ENCODE measurements at regions not wholly inside any gene's neighbourhood (a gene's known extent, or its start where the extent isn't known, plus 50 kb on each side); places are given as distances from the start of the nearest gene placed in this dataset.

DNA sequence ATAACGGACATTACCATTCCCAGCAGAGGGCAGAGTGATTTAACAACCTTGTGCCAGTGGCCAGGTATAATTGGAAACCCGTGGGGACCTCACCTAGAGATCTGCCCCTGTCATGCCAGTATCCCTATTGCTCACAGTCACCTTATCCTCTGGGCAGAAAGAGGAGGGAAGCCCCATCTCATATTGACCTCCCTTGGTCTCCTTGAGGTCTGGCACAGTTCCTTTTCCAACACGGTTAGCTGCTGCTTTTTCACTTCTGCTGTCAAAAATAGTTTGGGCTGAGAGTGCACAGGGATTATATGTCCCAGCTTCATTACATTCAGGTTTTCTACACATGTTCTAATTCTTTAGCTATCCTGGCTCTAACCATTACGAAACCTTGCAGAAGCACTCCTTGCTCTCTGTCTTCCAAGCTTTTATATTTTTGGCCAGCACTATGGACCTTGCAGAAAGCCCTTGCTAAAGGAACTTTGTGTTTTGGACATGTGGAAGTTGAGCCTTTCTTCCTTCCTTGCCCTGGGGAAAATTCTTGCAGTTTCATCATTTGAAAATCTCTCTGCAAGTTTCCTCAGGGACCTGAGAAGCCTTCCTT lies 111.7 kb upstream of the MIS18BP1 start:
- no peak for DNase-seq (ENCODE audit: low spot score)
- Mint-ChIP-seq H3K27ac (ENCODE audit: unreplicated experiment) (no peak overlapping the region), H3K4me1 (ENCODE audit: unreplicated experiment) (no peaks in the 10 kb centered on the region), H3K36me3 (ENCODE audit: low read depth, unreplicated experiment) (no peaks in the 10 kb centered on the region), H3K4me3 (ENCODE audit: unreplicated experiment) (no peak overlapping the region), H3K9me3 (ENCODE audit: unreplicated experiment) (no peaks in the 10 kb centered on the region), H3K27me3 (ENCODE audit: unreplicated experiment) (no peaks in the 10 kb centered on the region)
- TF ChIP-seq, protein P1, sequence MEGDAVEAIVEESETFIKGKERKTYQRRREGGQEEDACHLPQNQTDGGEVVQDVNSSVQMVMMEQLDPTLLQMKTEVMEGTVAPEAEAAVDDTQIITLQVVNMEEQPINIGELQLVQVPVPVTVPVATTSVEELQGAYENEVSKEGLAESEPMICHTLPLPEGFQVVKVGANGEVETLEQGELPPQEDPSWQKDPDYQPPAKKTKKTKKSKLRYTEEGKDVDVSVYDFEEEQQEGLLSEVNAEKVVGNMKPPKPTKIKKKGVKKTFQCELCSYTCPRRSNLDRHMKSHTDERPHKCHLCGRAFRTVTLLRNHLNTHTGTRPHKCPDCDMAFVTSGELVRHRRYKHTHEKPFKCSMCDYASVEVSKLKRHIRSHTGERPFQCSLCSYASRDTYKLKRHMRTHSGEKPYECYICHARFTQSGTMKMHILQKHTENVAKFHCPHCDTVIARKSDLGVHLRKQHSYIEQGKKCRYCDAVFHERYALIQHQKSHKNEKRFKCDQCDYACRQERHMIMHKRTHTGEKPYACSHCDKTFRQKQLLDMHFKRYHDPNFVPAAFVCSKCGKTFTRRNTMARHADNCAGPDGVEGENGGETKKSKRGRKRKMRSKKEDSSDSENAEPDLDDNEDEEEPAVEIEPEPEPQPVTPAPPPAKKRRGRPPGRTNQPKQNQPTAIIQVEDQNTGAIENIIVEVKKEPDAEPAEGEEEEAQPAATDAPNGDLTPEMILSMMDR (IDR thresholded peaks at IDR 0.05; ENCODE audit: unreplicated experiment), result no peak

DNA sequence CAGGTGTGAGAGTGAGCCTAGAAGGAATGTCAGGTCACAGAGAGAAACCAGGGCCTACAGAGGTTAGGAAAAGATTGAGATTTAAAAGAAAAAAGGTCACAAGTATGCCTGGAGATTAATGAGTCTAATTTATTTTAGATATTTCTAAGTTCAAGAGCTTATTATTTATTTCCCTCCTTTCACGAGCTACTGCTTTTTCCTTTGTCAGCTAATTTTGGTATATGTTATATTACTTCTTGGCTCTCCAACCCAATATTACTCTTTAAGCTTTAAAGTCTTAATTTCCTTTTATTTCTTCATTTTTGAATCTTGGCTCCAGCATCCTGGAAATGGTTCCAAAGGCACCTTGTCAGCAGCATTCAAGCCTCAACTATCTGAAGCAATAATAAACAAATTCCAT lies 109.5 kb upstream of the MIS18BP1 start:
- TF ChIP-seq, protein P1 (IDR thresholded peaks at IDR 0.05; ENCODE audit: unreplicated experiment), result no peak
- no peaks in the 10 kb centered on the region for H3K27me3 Mint-ChIP-seq (ENCODE audit: unreplicated experiment)
- no peak overlapping the region for H3K27ac Mint-ChIP-seq (ENCODE audit: unreplicated experiment)
- no peak for DNase-seq (ENCODE audit: low spot score)
- no peaks in the 10 kb centered on the region for H3K4me1 Mint-ChIP-seq (ENCODE audit: unreplicated experiment)
- no peaks in the 10 kb centered on the region for H3K36me3 Mint-ChIP-seq (ENCODE audit: low read depth, unreplicated experiment)
- no peaks in the 10 kb centered on the region for H3K9me3 Mint-ChIP-seq (ENCODE audit: unreplicated experiment)
- no peak overlapping the region for H3K4me3 Mint-ChIP-seq (ENCODE audit: unreplicated experiment)

DNA sequence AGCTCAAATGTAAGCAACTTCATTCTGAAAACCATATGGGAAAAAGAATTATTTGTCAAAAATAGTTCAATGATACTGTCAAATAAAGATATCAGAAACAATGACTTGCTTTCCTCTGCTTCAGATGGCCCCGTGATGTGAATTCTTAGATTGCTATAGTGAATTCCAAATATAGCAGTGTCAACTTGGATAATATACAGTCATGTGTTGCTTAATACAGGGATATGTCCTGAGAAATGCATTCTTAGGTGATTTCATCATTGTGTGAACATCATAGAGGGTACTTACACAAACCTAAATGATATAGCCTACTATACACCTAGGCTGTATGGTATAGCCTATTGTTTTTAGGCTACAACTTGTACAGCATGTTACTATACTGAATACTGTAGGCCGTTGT lies 108.7 kb upstream of the MIS18BP1 start:
- H3K9me3 Mint-ChIP-seq (ENCODE audit: unreplicated experiment), result no peaks in the 10 kb centered on the region
- H3K27me3 Mint-ChIP-seq (ENCODE audit: unreplicated experiment), result no peaks in the 10 kb centered on the region
- TF ChIP-seq, protein P1 (IDR thresholded peaks at IDR 0.05; ENCODE audit: unreplicated experiment), result no peak
- H3K27ac Mint-ChIP-seq (ENCODE audit: unreplicated experiment), result no peak overlapping the region
- no peaks in the 10 kb centered on the region for H3K4me1 Mint-ChIP-seq (ENCODE audit: unreplicated experiment)
- no peak for DNase-seq (ENCODE audit: low spot score)
- no peak overlapping the region for H3K4me3 Mint-ChIP-seq (ENCODE audit: unreplicated experiment)
- no peaks in the 10 kb centered on the region for H3K36me3 Mint-ChIP-seq (ENCODE audit: low read depth, unreplicated experiment)

DNA sequence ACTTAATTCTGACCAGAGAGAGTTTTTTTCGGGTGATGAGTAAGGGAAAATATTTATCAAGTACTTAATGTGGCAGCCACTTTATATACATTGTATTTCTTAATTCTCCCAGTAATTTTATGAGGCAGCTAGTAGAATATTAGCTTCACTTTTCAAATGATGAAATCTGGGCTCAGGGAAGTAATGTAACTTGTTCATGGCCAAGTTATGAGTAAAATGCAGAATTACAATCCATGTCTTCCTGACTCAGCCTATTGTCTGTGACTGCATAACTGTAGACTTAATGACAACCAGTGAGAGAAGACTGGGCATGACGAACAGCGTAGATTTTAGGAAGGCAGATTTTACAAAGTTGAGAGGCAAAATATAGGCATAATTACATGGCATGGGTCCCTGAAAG lies 106.7 kb upstream of the MIS18BP1 start:
- Mint-ChIP-seq H3K9me3 (ENCODE audit: unreplicated experiment) (no peaks in the 10 kb centered on the region), H3K36me3 (ENCODE audit: low read depth, unreplicated experiment) (no peaks in the 10 kb centered on the region), H3K4me1 (ENCODE audit: unreplicated experiment) (no peaks in the 10 kb centered on the region), H3K27ac (ENCODE audit: unreplicated experiment) (no peak overlapping the region), H3K27me3 (ENCODE audit: unreplicated experiment) (no peaks in the 10 kb centered on the region), H3K4me3 (ENCODE audit: unreplicated experiment) (no peak overlapping the region)
- no peak for DNase-seq (ENCODE audit: low spot score)
- TF ChIP-seq, protein P1 (IDR thresholded peaks at IDR 0.05; ENCODE audit: unreplicated experiment), result no peak

DNA sequence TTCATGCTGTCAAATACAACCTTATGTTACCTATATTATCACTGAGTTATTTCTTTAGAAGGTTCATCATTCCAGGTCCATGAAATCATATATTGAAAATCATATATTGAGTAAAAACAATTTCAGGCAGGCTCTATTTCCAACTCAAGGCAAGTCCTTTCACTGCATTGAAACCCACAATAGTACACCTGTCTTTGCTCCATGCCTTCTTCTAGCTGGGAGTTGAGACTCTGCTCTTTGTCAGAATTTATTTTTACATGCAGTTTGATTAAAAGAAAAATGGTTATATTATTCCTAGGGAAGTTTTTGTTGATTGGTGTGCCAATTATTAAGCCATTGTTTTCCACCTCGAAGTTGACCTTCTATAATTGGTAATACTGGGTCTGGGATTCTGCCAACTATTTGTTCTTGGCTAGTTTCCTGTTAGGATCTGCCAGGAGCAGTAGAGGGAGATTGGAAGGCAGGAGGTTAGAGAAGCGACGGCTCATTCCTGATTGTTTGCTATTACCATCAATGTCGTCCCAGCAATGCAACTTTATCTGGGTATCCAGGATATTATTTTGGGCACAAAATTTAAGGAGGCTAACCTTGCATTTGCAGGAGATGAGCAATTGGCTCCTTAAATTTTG lies 79.5 kb upstream of the MIS18BP1 start:
- TF ChIP-seq, protein P1 (IDR thresholded peaks at IDR 0.05; ENCODE audit: unreplicated experiment), result no peak
- Mint-ChIP-seq H3K4me3 (ENCODE audit: unreplicated experiment) (no peak overlapping the region), H3K36me3 (ENCODE audit: low read depth, unreplicated experiment) (peaks cover 4% of the 10 kb centered on the region), H3K27ac (ENCODE audit: unreplicated experiment) (no peak overlapping the region), H3K4me1 (ENCODE audit: unreplicated experiment) (no peaks in the 10 kb centered on the region), H3K27me3 (ENCODE audit: unreplicated experiment) (peaks cover 2% of the 10 kb centered on the region), H3K9me3 (ENCODE audit: unreplicated experiment) (no peaks in the 10 kb centered on the region)
- no peak for DNase-seq (ENCODE audit: low spot score)
